Ovary (tissue), 3 donors: ENCODE measurements at regions not wholly inside any gene's neighbourhood (a gene's known extent, or its start where the extent isn't known, plus 50 kb on each side); places are given as distances from the start of the nearest gene placed in this dataset.

Experiments used
- CTCF ChIP-seq, 3 donors: fragments of 450-650 bp in 2 of 3; fragments of 200-600 bp in 1 of 3; IDR thresholded peaks; one replicate each; pipeline versions ENCODE4 v1.5.1 to v1.8.0; 2016 to 2022; ENCODE audit warnings: antibody characterized with exemption in 3 of 3, mild to moderate bottlenecking in 1 of 3
- EP300 ChIP-seq: sonication (generic); formaldehyde crosslinking; IDR thresholded peaks from one replicate; pipeline ENCODE4 v1.6.1; 2017; ENCODE audit warnings: antibody characterized with exemption
- POLR2A ChIP-seq: fragments of 450-650 bp; IDR thresholded peaks from one replicate; pipeline ENCODE4 v1.6.1; 2017; ENCODE audit warnings: antibody characterized with exemption, mild to moderate bottlenecking, moderate library complexity
- donor health status: DM: no; HTN: no; CAD: no.

DNA sequence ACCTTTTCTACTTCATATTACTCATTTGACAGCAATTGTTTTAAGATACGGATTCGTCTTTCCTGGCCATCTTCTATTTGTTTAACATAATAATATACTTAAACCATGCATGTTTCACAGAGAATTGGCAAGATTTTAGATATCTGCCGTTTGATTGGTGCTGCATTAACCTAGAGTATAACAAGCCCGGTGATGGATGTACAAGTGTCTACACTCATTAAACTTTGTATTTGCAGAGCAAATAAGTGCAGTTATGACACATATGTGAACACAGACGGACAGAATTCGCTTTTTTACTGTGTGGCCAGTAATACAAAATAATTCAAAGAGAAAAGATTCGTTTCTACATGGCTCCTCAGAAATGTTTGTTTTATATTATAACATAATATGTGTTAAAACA is 116.1 kb downstream of the ARL4A start:
- no peak for TF ChIP-seq CTCF (IDR thresholded peaks at IDR 0.05)
- no peak for TF ChIP-seq POLR2A
- TF ChIP-seq EP300: no peak
